ENCODE measurements at regions not wholly inside any gene's neighbourhood (a gene's known extent, or its start where the extent isn't known, plus 50 kb on each side); places are given as distances from the start of the nearest gene placed in this dataset.

- TF ChIP-seq, protein P1, sequence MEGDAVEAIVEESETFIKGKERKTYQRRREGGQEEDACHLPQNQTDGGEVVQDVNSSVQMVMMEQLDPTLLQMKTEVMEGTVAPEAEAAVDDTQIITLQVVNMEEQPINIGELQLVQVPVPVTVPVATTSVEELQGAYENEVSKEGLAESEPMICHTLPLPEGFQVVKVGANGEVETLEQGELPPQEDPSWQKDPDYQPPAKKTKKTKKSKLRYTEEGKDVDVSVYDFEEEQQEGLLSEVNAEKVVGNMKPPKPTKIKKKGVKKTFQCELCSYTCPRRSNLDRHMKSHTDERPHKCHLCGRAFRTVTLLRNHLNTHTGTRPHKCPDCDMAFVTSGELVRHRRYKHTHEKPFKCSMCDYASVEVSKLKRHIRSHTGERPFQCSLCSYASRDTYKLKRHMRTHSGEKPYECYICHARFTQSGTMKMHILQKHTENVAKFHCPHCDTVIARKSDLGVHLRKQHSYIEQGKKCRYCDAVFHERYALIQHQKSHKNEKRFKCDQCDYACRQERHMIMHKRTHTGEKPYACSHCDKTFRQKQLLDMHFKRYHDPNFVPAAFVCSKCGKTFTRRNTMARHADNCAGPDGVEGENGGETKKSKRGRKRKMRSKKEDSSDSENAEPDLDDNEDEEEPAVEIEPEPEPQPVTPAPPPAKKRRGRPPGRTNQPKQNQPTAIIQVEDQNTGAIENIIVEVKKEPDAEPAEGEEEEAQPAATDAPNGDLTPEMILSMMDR (optimal IDR thresholded peaks at IDR 0.05 in 1 of 3, IDR thresholded peaks at IDR 0.05 in 1 of 3, conservative IDR thresholded peaks at IDR 0.05 in 1 of 3; ENCODE audit: extremely low read depth in 1 of 3, insufficient read depth in 2 of 3, low read length in 3 of 3) = no peak
- no peak for TF ChIP-seq EZH2 (IDR thresholded peaks at IDR 0.05; ENCODE audit: low read length)
Measured at GRCh38 chr6:22021966-22022365, 274.9 kb downstream of the PRL start.

All from keratinocyte (primary cell).